Uterus (tissue), 3 donors: ENCODE measurements at regions not wholly inside any gene's neighbourhood (a gene's known extent, or its start where the extent isn't known, plus 50 kb on each side); places are given as distances from the start of the nearest gene placed in this dataset.

Experiments
- DNase-seq, 2 donors: peaks; one replicate each; pipeline ENCODE4 v3.0.0-alpha.2; 2019 to 2020
- H3K27ac ChIP-seq, 2 donors: fragments of 200-600 bp; sonication (generic); 1 replicate in 1 of 2; 2 replicates in 1 of 2; pipeline ENCODE4 v1.5.1; 2016 to 2018
- H3K27me3 ChIP-seq, 2 donors: fragments of 200-600 bp; sonication (generic); one replicate each; pipeline ENCODE4 v1.5.1; 2018 to 2019; ENCODE audit warnings: control low read depth in 1 of 2
- H3K36me3 ChIP-seq, 2 donors: fragments of 200-600 bp; sonication (generic); one replicate each; pipeline ENCODE4 v1.5.1; 2019; ENCODE audit warnings: control low read depth in 1 of 2
- H3K4me1 ChIP-seq, 2 donors: fragments of 200-600 bp; sonication (generic); one replicate each; pipeline ENCODE4 v1.5.1; 2018 to 2019; ENCODE audit warnings: control low read depth in 1 of 2
- H3K4me3 ChIP-seq, 2 donors: fragments of 200-600 bp; sonication (generic); 1 replicate in 1 of 2; 2 replicates in 1 of 2; pipeline ENCODE4 v1.5.1; 2018 to 2019; ENCODE audit warnings: mild to moderate bottlenecking in 1 of 2
- H3K9me3 ChIP-seq, 2 donors: fragments of 200-600 bp; sonication (generic); one replicate each; pipeline ENCODE4 v1.5.1; 2019; ENCODE audit warnings: control low read depth in 1 of 2
- POLR2A ChIP-seq, 2 donors: fragments of 450-650 bp; IDR thresholded peaks; one replicate each; pipeline ENCODE4 v1.6.1; 2016; ENCODE audit warnings: antibody characterized with exemption in 2 of 2, mild to moderate bottlenecking in 1 of 2, moderate library complexity in 1 of 2
- intact Hi-C: fragments of 100-400 bp; cut with DNase I; formaldehyde crosslinking; loops from one replicate; pipeline ENCODE4 v1.15.1; 2023; ENCODE audit warnings: low total_unique reads
- TF ChIP-seq, protein P1 (sequence below), 4 experiments: fragments of 200-600 bp in 2 of 4; fragments of 450-650 bp in 2 of 4; sonication (generic) in 2 of 4; IDR thresholded peaks; one replicate each; pipeline ENCODE4 v1.5.1; 2016 to 2019; ENCODE audit warnings: antibody characterized with exemption in 4 of 4, mild to moderate bottlenecking in 2 of 4, moderate library complexity in 1 of 4
- donor health status: DM: yes; HTN: yes; CAD: no.

DNA sequence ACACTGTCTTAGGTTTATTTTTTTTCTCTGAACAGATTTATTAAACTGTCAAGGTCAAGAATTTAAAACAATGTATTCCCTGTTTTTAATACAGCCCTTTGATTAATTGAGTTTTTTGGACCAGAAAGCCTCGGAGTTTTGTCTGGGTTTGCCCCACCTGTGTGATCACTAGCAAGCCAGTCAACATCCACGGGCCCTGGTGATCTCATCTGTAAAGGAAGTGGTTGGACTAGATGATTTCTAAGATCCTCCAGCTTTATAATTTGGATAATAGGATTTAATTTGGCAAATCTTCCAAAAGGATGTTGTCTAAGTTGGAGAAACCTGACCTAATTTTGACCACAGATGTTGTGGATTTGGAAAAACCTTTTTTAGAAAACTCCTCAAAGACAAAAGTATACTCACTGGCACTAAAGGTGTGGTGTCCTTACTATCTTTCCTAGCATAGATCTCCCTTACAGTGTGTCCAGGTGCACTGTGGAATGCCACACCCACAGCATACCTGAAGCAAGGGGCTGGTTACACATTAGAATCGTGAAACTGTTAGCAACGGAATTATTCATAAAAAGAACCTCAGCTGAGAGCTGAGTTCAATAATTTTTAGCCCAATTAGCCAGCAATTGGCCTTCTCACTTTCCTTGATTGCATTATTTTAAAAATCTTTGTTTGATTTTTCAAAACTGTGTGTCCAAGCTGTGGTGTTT, 195.6 kb upstream of the ELL2 start:
- TF ChIP-seq POLR2A (IDR thresholded peaks at IDR 0.05): no peak
- TF ChIP-seq, protein P1, sequence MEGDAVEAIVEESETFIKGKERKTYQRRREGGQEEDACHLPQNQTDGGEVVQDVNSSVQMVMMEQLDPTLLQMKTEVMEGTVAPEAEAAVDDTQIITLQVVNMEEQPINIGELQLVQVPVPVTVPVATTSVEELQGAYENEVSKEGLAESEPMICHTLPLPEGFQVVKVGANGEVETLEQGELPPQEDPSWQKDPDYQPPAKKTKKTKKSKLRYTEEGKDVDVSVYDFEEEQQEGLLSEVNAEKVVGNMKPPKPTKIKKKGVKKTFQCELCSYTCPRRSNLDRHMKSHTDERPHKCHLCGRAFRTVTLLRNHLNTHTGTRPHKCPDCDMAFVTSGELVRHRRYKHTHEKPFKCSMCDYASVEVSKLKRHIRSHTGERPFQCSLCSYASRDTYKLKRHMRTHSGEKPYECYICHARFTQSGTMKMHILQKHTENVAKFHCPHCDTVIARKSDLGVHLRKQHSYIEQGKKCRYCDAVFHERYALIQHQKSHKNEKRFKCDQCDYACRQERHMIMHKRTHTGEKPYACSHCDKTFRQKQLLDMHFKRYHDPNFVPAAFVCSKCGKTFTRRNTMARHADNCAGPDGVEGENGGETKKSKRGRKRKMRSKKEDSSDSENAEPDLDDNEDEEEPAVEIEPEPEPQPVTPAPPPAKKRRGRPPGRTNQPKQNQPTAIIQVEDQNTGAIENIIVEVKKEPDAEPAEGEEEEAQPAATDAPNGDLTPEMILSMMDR (IDR thresholded peaks at IDR 0.05): no peak
- Histone ChIP-seq H3K4me1 (no peaks in the 10 kb centered on the region), H3K27ac (no peak overlapping the region), H3K4me3 (no peak overlapping the region), H3K27me3 (no peaks in the 10 kb centered on the region), H3K36me3 (no peaks in the 10 kb centered on the region), H3K9me3 (no peaks in the 10 kb centered on the region)
- intact Hi-C loops: no loop called here
- no peak for DNase-seq

DNA sequence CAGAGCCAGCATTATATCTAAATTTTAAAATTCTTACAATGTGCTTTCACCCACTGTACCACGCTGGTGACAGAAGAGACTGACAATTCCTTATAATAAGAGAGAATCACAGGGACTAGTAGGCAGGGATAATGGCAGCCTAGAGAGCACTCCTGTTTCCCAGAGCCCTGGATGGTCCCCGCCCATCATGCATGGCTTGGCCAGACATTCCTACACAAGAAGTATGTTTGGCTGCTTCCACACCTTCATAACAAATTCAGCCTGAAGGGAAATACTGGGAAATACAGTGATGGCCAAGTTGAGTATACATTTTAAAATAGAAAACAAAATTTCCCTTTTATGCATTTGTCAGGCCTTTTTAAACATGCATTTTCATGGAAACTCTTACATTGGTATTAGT, 193.5 kb upstream of the ELL2 start:
- H3K9me3 ChIP-seq: no peaks in the 10 kb centered on the region
- intact Hi-C loops: no loop called here
- TF ChIP-seq POLR2A (IDR thresholded peaks at IDR 0.05): no peak
- TF ChIP-seq, protein P1 (IDR thresholded peaks at IDR 0.05): no peak
- no peak overlapping the region for H3K4me3 ChIP-seq
- DNase-seq: no peak
- no peaks in the 10 kb centered on the region for H3K27me3 ChIP-seq
- H3K27ac ChIP-seq: no peak overlapping the region
- H3K4me1 ChIP-seq: no peaks in the 10 kb centered on the region
- no peaks in the 10 kb centered on the region for H3K36me3 ChIP-seq

DNA sequence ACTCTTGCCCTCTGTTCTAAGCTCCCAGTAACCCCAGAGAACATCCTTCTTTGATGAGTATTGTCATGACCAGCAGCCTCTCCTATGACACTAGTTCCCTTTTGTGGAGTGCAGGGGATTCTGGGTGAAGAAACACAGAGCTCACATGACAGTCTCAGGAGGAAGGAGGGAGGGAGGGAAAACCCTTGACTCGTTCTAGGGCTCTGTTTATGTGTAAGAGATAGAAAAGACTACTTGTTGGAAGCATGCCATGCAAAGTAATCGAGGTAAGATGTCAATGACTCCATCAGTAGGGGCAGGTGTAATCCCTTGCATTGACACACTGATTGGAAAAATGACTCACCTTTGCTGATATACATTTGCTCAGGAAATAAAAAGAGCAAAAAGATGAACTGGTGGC, 190.2 kb upstream of the ELL2 start:
- TF ChIP-seq, protein P1 (IDR thresholded peaks at IDR 0.05): no peak
- TF ChIP-seq POLR2A (IDR thresholded peaks at IDR 0.05): no peak
- intact Hi-C loops: no loop called here

DNA sequence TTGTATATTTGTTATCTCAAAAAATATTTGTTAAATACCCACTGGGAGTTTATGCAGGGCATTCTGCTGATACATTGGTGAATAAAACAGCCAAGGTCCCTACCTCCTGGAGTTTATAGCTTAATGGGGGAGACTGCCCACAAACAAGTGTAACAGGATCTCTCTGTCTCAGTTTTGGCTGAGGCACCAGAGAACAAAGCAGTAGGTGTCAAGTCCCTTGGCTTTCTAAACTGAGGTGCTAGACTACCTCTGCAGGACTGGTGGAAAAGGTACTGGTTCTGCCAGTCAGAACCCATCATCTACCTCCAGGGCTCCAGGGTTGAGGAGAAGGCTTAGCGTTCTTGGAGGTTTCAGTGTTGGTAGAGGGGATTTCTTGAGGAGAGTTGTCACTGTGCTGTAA, 188.4 kb upstream of the ELL2 start:
- intact Hi-C loops: no loop called here
- no peak overlapping the region for H3K4me3 ChIP-seq
- no peaks in the 10 kb centered on the region for H3K4me1 ChIP-seq
- no peak for DNase-seq
- H3K27me3 ChIP-seq: no peaks in the 10 kb centered on the region
- H3K36me3 ChIP-seq: no peaks in the 10 kb centered on the region
- no peak overlapping the region for H3K27ac ChIP-seq
- no peaks in the 10 kb centered on the region for H3K9me3 ChIP-seq
- TF ChIP-seq POLR2A (IDR thresholded peaks at IDR 0.05): no peak

More for the DNA sequence above, 190.2 kb upstream of the ELL2 start:
- no peaks in the 10 kb centered on the region for H3K4me1 ChIP-seq
- no peak overlapping the region for H3K4me3 ChIP-seq
- no peaks in the 10 kb centered on the region for H3K27me3 ChIP-seq
- no peak overlapping the region for H3K27ac ChIP-seq
- H3K9me3 ChIP-seq: no peaks in the 10 kb centered on the region
- no peaks in the 10 kb centered on the region for H3K36me3 ChIP-seq
- no peak for DNase-seq

DNA sequence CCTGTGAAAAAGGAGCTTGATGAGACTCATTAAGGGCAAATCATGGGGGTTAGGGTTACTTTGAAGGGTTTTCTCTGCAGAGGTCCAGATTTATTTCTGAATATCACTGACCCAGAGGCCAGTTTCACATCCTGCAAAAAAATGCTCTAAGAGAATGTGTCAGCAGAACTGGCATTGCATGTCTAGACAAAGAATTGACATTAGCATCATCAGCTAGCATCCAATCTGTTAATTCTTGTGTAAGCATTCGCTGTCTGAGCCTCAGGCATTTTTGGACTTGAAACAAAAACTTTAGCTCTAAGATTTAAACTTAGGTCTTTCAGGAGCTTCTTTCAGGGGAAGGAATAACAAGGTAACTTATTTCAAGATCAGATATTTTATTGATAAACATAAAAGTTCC, 187.9 kb upstream of the ELL2 start:
- TF ChIP-seq, protein P1 (IDR thresholded peaks at IDR 0.05): no peak
- no peak for TF ChIP-seq POLR2A (IDR thresholded peaks at IDR 0.05)
- H3K36me3 ChIP-seq: no peaks in the 10 kb centered on the region
- H3K27me3 ChIP-seq: no peaks in the 10 kb centered on the region
- no peak overlapping the region for H3K4me3 ChIP-seq
- H3K27ac ChIP-seq: no peak overlapping the region
- no peaks in the 10 kb centered on the region for H3K9me3 ChIP-seq
- H3K4me1 ChIP-seq: no peaks in the 10 kb centered on the region
- intact Hi-C loops: no loop called here
- no peak for DNase-seq

DNA sequence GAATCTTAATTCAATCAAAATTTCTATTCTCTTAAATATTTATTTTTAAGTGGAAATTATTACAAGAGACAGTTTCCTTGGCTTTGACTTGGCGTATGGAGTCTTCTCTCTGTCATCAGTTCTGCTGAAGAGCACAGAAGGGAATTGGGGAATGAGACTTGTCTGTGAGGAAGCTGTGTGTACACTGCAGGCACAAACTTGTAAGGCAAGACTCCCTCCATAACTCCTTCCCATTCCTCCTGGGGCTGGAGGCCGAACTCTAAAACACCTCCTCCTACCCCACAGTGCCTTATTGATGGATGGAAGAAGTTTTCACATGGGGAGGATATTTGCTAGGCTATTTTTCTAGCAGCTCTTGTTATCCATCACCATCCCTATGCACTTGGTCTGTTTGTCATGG, 187.4 kb upstream of the ELL2 start:
- TF ChIP-seq POLR2A (IDR thresholded peaks at IDR 0.05): no peak
- TF ChIP-seq, protein P1 (IDR thresholded peaks at IDR 0.05): no peak
- DNase-seq: no peak
- Histone ChIP-seq H3K27me3 (no peaks in the 10 kb centered on the region), H3K9me3 (no peaks in the 10 kb centered on the region), H3K4me3 (no peak overlapping the region), H3K27ac (no peak overlapping the region), H3K36me3 (no peaks in the 10 kb centered on the region), H3K4me1 (no peaks in the 10 kb centered on the region)
- intact Hi-C loops: no loop called here
